AG09319 (cell line): ENCODE measurements at regions not wholly inside any gene's neighbourhood (a gene's known extent, or its start where the extent isn't known, plus 50 kb on each side); places are given as distances from the start of the nearest gene placed in this dataset.

Experiments
- DNase-seq: peaks from one replicate; pipeline ENCODE4 v3.0.0-alpha.2; 2010; ENCODE audit warnings: low read depth; ENCODE audit errors: extremely low read depth
- TF ChIP-seq, protein P1 (sequence below): IDR thresholded peaks from 2 replicates; pipeline ENCODE4 v1.5.1; 2011; ENCODE audit warnings: low read depth, mild to moderate bottlenecking, inconsistent platforms, low read length, moderate library complexity

DNA sequence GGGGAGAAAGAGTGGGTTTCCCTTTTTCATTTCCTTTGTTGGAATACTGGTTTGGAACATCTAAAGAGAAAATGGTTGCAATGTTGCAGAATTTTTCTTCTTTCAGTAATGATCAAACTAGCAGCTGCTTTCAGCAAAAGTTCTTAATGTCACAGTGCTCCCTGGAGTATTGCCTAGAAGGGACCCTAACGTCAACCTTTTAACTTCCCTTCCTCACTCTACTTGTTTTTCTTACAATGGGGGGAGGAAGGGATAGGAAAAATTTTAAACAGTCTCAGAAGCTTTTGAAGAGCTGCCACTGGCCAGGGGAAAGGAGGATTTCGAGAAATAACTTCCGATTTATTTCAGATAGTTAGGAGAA, 521.8 kb downstream of the MED13L start:
- TF ChIP-seq, protein P1, sequence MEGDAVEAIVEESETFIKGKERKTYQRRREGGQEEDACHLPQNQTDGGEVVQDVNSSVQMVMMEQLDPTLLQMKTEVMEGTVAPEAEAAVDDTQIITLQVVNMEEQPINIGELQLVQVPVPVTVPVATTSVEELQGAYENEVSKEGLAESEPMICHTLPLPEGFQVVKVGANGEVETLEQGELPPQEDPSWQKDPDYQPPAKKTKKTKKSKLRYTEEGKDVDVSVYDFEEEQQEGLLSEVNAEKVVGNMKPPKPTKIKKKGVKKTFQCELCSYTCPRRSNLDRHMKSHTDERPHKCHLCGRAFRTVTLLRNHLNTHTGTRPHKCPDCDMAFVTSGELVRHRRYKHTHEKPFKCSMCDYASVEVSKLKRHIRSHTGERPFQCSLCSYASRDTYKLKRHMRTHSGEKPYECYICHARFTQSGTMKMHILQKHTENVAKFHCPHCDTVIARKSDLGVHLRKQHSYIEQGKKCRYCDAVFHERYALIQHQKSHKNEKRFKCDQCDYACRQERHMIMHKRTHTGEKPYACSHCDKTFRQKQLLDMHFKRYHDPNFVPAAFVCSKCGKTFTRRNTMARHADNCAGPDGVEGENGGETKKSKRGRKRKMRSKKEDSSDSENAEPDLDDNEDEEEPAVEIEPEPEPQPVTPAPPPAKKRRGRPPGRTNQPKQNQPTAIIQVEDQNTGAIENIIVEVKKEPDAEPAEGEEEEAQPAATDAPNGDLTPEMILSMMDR, result no peak
- no peak for DNase-seq

DNA sequence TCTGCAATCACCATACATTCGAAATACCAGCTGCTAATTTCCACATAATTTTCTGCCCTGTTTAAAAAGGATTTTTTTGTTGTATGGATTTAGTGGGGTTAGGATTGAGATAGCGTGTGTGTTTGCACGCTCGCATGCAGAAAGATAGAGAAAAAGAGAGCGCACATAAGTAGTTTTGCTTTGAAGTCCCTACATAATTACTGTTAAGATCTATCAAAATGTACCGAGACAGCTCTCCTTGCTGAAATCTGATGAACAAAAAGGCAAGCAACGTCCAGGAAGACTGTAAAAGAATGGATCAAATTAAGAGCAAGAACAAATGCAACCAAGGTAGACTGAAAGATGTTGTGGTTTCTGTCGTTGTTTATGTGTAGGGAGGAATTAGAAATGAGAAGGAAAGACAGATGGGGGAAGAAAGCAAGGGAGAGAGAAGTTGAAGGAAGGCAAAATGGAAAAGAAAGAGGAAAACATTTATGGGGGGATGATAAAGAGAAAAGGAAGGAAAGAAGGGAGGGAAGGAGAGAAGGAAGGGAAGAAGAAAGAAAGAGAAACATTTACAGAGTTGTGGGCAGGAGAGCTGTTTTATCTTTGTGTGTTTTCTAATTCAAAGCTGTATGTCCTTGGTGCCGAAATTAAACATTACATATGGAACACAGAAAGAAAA, 522.3 kb downstream of the MED13L start:
- no peak for DNase-seq
- TF ChIP-seq, protein P1, result no peak

DNA sequence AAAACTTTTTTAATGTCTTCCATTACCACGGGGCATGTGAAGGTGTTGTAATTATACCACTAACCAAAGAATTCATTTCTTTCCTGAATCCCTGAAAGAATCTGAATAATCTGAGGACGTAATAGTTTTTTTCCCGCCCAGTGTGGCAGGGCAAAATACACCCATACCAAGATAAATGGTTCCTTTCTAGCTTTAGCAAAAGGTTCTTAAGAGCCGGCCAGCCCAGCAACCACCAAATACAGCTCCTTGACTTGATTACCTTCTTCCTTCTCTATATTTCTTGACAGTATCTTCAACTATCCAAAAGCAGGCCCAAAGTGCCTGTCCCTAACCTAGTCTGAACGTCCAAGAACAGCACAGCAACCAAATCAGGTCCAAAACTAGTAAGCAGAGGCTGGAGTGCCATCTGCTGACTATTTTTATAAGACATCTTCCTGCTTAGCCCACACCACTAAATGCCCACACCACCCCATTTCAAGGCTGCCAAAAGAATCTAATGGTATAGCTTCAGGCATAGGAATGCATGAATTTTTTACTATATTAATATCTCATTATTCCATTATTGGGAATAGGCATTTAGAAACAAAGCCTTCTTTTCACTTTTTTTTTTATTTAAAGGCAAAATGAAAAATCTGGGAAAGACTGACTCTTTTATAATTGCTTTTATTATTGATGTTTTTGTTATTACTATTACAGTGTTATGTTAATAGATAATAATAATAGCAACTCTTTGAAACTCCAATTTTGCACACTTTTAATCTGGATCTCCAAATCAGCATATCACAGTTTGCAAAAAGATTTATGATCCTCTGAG, 524.4 kb downstream of the MED13L start:
- TF ChIP-seq, protein P1, result peak; percentile 64

DNA sequence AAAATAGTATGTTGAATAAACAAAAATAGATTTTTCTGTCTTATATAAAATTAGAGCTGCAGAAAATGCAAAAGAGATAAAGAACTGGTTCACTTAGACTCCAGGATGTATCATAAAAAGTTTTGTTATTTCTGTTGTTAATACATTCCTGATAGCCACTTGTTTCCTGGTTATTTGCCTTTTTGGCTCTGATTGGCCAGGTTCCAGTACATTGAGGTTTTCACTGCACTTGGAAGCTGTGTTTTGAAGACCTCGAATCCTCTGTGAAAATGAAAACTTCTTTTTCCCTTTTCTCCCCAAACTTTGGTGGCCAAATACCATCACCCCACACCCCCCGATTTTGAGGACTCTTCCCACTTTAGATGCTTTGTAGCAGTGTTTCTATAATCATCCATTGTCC, 525.3 kb downstream of the MED13L start:
- no peak for DNase-seq
- TF ChIP-seq, protein P1, result no peak

More for the DNA sequence above, 524.4 kb downstream of the MED13L start:
- peak; percentile 80 for DNase-seq

DNA sequence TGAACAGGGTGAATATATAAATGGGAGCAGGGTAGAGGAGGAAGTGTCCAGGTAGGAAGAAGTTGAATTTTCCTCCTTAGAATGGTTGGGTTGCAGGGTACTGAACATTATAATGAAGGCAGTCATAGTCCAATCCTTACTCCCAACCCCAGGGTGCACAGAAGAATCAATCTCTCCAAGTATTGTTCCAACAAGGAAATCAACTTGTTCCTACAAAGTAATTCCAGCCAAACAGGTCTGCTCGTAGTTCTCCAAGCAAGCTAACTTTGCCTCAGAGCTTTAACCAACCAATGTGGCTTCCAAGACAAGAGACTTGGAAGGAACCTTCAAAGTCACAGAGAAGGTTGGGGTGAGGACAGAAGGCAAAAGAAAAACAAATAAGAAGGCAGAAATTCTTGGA, 527.2 kb downstream of the MED13L start:
- TF ChIP-seq, protein P1, result no peak
- no peak for DNase-seq

DNA sequence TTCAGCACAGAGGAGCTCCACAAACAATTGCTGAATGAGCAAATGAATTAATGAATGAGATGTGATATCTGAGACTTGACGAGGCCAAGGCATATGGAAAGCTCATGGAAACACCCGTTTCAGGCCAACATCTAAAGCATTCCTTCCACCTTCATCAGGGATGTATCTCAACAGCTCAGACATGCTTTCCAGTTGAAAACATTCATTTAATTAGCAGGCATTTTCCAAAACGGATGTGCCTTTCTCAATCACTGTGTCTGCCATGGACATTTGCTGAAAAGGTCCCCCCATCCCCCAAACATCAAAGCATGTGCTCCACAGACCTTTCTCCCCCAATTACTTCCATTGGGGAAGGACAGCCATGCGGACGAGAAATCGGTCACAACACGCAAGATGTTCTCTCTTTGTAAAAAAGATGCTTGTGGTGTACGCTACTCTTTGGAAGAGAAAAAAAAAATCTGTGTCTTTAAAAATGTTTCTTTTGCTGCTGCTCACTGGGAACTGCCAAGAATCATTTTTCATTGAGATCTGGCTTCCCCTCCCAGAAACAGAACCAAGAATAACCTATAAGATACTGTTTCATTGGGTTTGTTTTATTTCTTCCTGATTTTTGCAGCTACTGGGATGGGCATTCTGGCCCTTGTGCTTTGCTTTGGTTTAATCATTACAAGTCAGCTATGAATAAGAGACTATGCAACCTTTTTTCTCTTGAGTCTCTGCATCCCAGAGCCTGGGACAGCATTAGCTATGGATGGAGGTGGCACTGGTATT, 528.2 kb downstream of the MED13L start:
- TF ChIP-seq, protein P1, result no peak
- no peak for DNase-seq
